GM10266 (cell line): ENCODE measurements at regions not wholly inside any gene's neighbourhood (a gene's known extent, or its start where the extent isn't known, plus 50 kb on each side); places are given as distances from the start of the nearest gene placed in this dataset.

ENCODE experiments used
- DNase-seq: peaks from one replicate; pipeline ENCODE4 v3.0.0; 2012; ENCODE audit errors: extremely low spot score
- CTCF ChIP-seq: IDR thresholded peaks from 2 replicates; pipeline ENCODE4 v1.5.1; 2012; ENCODE audit warnings: mild to moderate bottlenecking, low read depth; ENCODE audit not compliant: control insufficient read depth, insufficient read depth; ENCODE audit errors: missing control alignments

GRCh38 chr5:10059980-10060379 lies 189.7 kb downstream of the ATPSCKMT start:
- no peak for DNase-seq
- TF ChIP-seq CTCF: no peak

DNA sequence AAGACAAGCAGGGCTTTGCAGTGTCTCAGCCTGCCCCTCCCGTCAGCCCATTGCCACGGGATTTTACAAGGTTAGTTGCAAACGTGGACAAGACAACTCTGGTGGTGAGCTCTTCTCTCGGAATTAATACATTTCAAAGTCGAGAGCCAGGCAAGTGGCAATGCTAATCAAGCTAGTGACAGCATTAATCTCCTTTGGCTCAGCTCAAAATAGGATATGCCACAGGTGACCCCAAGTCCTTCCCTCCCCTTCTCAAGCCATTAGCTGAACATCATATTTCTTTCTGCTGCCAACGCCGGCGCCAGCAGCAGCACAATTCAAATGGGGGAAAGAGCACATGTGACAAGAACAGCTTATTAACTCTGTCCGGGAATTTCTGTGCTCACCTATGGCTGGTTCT lies 190.1 kb downstream of the ATPSCKMT start:
- no peak for TF ChIP-seq CTCF
- peak; percentile 30 for DNase-seq

- no peak for DNase-seq
- TF ChIP-seq CTCF: no peak
Measured at GRCh38 chr5:10057356-10057755, 192.3 kb downstream of the ATPSCKMT start.

DNA sequence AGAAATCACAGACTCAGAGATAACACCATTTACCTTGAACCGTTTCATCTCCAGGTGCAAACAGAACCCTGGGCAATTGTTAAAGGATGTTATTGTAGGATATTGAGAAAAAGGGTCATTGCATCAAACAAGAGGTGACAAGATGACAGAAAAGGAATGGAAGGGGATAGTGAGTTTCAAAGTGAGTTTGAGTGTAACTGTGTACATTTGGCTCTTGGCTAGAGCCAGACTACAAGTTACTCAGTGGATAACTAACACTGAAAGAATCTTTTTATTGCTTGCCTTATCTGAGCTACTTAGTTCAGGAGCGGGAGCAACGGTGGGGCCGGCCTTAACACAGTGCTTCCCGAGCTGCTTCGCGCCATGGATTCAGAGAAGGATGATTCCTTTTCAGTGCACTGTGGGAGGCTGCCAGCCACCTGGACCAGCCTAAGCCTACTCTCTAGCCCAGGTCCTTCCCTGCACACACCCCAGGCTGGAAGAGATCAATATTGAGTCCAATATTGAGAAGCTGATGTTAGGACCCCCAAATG lies 193.4 kb downstream of the ATPSCKMT start:
- TF ChIP-seq CTCF: no peak
- DNase-seq: no peak

DNA sequence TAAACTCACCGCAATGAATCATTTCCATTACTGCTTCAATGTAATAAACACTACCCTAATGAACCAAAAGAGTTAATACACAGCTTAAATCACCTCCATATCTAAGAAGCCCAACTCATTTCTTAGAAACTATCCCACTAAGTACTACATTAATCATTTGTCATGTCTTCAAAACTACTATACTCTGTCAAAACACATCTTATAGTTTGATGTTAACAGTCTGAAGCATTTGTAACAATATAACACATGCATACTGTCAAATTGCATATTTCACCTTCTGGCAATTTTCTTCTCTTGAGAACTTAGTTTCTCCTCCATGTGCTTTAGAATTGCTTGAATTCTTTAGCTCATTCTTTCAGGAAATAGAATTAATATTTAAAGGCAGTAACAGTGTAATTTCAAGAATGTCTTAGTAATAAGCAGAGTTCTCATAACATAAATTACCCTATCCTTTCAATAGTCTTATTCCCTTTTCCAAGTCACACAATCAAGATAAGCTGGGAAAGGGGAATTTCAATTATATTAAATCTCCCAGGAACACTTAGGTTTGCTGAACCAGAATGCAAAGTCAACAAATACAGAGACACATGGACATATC lies 199.7 kb downstream of the ATPSCKMT start:
- DNase-seq: no peak

DNA sequence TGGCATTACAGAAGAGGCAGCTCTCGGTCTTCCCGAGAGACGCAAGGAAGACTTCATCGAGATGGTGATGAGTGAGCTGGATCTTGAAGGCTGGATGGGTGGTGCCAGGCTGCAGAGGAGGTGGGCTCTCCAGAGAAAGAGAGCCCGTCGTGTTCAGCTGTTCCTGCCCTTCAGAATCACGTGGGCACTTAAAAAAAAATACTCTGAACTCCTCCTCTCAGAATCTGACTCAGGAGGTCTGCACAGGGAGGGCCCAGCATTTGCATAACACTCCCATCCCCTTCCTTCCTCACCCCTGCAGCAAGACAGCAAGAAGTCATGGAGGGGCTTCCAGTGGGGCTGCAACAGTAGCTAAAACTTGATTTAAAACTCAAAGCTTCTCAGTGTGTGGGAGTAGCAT lies 203.0 kb downstream of the ATPSCKMT start:
- TF ChIP-seq CTCF: no peak
- DNase-seq: no peak

More for the DNA sequence above, 199.7 kb downstream of the ATPSCKMT start:
- TF ChIP-seq CTCF: no peak

DNA sequence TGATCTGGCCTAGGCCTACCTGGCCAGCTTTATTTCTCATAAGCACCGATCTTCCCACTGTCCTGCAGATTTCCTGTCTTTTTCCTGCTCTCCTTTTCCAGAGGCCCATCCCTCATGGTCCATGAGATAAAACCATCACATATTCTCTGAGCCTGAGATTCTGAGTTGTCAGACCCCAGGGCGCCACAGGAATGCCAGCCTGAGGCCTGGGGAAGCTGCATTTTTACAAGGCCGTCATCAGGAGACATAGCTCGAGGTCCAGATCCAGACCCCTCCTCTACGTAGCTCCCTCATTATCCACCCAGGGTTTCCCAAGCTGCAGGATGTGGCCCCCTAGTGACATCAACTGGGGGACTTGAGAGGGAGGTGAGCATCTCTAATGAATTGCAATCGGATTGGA lies 204.3 kb downstream of the ATPSCKMT start:
- TF ChIP-seq CTCF: no peak
- DNase-seq: no peak
